GM19035 (cell line): ENCODE measurements at regions not wholly inside any gene's neighbourhood (a gene's known extent, or its start where the extent isn't known, plus 50 kb on each side); places are given as distances from the start of the nearest gene placed in this dataset.

Experiments
- ATAC-seq: cut with Tn5 transposase; IDR thresholded peaks from one replicate; pipeline ENCODE4 v1.9.1; 2021; ENCODE audit not compliant: unreplicated experiment

- no peak for ATAC-seq
Measured at GRCh38 chr14:31994391-31995033, 82.6 kb upstream of the ARHGAP5 start.

GRCh38 chr14:32003585-32003984, 73.5 kb upstream of the ARHGAP5 start:
- no peak for ATAC-seq

- no peak for ATAC-seq
Measured at GRCh38 chr14:32004300-32004699, 72.8 kb upstream of the ARHGAP5 start.

- ATAC-seq, result no peak
Measured at GRCh38 chr14:32005628-32006027, 71.5 kb upstream of the ARHGAP5 start.

GRCh38 chr14:32006263-32007110, 70.6 kb upstream of the ARHGAP5 start:
- ATAC-seq, result no peak

- ATAC-seq, result no peak
Measured at GRCh38 chr14:32007755-32008362, 69.2 kb upstream of the ARHGAP5 start.

- ATAC-seq, result no peak
Measured at GRCh38 chr14:32008602-32009193, 68.4 kb upstream of the ARHGAP5 start.

GRCh38 chr14:32009221-32009975, 67.7 kb upstream of the ARHGAP5 start:
- ATAC-seq, result no peak

GRCh38 chr14:32009976-32010581, 67.0 kb upstream of the ARHGAP5 start:
- ATAC-seq, result no peak

- ATAC-seq, result no peak
Measured at GRCh38 chr14:32010604-32011125, 66.4 kb upstream of the ARHGAP5 start.

GRCh38 chr14:32011225-32011624, 65.9 kb upstream of the ARHGAP5 start:
- no peak for ATAC-seq

- ATAC-seq, result no peak
Measured at GRCh38 chr14:32012062-32012461, 65.0 kb upstream of the ARHGAP5 start.

GRCh38 chr14:32012571-32012970, 64.5 kb upstream of the ARHGAP5 start:
- ATAC-seq, result no peak

- no peak for ATAC-seq
Measured at GRCh38 chr14:32013083-32013482, 64.0 kb upstream of the ARHGAP5 start.

GRCh38 chr14:32014057-32014456, 63.0 kb upstream of the ARHGAP5 start:
- no peak for ATAC-seq

- ATAC-seq, result no peak
Measured at GRCh38 chr14:32014498-32014897, 62.6 kb upstream of the ARHGAP5 start.

- no peak for ATAC-seq
Measured at GRCh38 chr14:32015166-32015565, 61.9 kb upstream of the ARHGAP5 start.

GRCh38 chr14:32017587-32017986, 59.5 kb upstream of the ARHGAP5 start:
- no peak for ATAC-seq

GRCh38 chr14:32018391-32019092, 58.6 kb upstream of the ARHGAP5 start:
- ATAC-seq, result no peak

GRCh38 chr14:32019276-32019675, 57.8 kb upstream of the ARHGAP5 start:
- ATAC-seq, result no peak
